CD4-positive, alpha-beta T cell treated with Interleukin-17A for 4 hours (primary cell): ENCODE measurements at regions not wholly inside any gene's neighbourhood (a gene's known extent, or its start where the extent isn't known, plus 50 kb on each side); places are given as distances from the start of the nearest gene placed in this dataset.
A peak's percentile ranks its signal among the peaks of the same experiment; 100 is the strongest.
"Not testable (repeated sequence)": the region's sequence is repeated elsewhere in the genome, so short reads cannot be mapped to it uniquely, and the experiment has no call there.

Source experiments
- DNase-seq: peaks from one replicate; pipeline ENCODE4 v3.0.0-alpha.2; 2020; ENCODE audit warnings: mixed read lengths

DNA sequence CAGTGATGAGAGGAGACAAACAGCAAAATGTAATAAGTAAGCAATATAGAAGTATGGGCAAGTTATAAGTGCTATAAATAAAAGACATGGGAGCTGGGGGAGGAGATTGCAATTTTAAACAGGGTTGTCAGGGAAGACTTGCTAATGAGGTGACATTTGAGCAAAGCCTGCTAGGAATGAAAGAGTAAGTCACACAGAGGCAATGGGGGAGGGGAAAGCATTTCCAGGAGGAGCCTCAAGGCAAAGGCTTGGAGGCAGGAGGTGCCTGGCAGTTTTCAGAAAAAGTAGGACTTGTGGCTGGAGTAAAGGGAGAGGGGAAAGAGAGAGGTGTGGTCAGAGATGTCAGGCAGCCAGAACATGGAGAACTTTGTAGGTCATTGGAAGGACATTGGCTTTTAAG, 124.4 kb upstream of the NMUR2 start:
- DNase-seq = no peak

DNA sequence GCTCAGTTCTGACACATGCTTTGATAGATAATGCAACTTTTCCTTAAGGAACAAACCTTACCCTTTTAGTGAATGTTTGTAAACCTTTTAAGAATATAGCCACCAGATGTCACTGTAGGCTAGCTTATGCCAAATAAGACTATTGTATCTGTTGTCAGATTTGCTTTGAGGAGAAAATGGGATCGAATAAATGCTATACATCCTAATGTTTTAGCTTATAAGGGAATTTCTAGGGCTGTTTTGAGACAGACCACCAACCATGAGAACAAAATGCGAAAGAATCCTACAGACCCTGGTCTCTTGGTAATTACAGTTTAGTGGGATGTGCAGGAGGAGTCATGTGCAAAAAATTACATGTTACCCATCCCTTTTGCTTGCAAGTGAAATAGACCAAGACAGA, 127.6 kb upstream of the NMUR2 start:
- DNase-seq = no peak

DNA sequence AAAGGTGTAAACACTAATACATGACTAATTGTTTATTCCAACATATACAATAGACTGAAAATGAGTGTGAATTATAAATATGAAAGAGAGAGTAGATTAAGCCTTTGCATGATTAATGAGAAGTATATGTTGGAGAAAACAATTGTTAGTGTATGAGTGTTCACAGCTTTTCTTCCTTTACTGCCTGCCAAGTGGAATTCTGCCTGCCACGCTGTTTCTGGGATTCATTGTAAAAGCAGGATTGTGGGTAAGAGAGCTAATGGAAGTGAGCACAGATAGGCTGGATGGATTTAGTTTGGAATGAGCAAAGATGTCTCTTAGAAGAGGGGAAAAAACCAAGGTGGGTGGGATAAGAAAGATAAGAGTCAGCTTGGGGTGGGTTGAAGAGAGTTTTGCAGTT, 129.6 kb upstream of the NMUR2 start:
- no peak for DNase-seq

DNA sequence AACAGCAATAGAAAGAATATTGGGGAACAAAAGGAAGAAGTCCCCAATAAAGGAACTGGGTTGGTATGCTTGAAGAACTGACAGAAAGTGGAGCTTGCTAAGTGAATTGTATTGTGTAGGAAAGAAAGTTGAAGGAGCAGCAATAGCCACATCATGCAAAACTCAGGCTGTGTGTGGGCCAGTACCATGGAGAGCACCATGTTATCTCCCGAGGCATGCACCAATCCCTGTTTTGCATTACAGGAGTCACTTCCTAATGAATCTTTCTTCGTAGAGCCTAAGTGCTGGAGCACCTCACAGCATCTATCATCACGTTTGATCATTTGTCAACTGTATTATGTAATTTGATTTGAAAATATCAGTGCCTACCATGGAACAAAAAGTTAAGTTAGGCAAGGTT, 137.7 kb upstream of the NMUR2 start:
- no peak for DNase-seq

DNA sequence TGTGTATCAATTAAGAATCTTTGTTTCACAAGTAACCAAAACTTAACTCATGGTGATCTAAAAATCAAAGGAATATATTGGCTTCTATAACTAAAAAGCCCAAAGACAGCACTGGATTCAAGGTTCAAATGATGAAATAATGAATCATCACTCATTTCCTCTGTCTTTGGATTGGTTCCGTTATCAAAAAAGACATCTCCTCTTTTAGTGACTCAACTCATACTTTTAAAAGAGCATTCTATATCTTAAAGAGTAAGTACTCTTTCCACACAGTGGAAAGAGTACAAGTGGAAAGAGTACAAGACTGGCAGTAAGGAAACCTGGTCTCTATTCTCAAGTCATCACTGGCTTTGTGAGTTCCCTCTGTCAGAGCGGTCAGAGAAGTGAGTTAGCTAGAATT, 141.4 kb upstream of the NMUR2 start:
- no peak for DNase-seq

DNA sequence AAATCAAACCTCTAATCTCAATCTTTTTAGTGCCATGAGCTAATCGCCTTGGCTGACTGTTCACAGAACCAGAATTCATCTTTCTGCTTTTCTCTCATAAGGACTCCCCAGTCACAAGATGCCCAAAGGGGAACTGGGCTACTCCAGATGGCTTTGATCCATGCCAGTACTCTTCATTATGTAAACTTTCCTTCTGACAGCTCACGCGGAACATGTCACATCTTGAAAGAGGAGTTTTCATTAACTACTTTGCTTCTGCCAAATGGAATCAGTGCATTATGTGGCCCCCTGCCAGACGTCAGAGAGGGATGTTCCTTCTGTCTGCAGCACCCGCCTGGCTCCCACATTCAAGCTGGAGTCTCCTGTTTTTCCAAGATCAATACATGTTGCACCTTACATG, 142.1 kb upstream of the NMUR2 start:
- no peak for DNase-seq

DNA sequence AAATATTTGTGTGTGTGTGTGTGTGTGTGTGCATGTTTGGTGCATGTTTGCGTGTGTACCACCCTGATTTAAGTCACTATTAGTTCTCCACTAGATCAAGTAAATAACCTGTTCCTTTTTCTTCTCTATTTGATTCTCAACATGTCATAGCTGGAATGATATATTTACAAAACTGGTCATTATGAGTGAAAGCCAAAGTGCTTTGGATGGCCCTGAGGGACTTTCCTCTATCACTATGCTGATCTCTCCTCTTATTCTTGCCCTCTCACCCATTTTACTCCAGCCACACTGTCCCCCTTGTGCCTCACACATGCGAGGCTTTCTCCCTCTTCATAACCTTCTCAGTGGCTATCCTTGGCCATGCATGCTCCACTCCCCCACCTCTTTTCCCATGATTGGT, 144.6 kb upstream of the NMUR2 start:
- DNase-seq = no peak

DNA sequence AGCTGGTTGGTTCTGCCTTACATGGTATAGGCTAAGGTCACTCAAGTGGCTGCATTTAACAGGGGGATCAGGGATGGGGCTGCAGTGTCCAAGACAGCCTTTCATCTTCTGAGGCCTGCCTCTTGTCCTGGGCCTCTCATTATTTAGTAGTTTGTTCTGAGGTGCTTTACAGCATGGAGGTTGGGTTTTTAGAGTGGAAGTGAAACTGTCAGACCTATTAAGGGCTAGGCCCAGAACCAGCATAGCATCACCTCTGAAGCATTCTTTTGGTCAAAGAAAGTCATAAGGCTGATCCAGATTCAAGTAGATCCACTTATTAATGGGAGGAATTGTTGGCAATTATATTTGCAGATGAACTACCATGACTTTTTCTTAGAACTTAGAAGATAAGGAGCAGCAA, 146.0 kb upstream of the NMUR2 start:
- no peak for DNase-seq

DNA sequence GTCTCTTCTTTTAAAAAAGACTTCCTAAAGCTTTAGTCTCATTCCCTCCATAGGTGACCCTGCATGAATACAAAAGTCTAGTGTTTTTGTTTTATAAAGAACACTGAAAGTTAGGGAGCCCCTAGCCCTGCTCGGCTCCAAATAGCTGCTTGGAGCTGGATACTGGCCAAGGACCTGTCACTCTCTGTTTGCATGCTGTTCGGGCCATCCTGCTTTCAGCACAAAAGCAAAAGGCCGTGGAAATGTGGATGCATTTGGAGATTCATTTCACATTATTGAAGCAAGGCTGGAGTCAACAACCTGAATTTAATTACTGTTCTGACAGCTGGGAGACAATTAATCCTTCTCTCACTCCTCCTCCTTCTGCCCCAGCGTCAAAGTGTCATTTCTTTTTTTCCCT, 151.7 kb upstream of the NMUR2 start:
- no peak for DNase-seq

DNA sequence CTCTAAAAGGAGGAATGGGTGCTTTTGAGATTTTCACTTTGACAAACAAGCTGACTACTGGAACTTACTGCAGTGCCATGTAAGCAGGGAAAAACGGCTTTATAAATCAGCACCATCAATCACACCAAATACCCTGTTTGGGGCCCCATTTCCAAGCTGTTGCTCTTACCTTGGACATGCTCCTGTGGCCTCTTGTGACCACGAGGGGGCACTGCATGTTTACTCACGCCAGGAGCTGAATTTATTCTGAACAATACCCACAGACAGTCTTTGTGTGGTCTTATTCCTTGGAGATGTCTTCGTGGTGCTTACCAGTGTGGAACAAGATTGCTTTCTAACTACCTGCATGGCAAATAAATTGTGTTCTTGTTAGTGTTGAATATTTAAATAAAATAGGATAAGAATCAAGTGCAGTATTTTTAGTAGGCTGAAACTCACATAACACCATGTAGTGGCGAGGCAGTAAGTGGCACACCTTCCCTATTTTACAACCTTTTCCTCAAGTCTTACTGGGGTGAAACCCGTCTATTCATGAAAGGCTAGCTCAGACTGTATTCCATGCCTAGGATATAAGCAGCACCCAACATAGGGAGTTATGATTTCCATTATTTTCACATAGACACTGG, 155.5 kb upstream of the NMUR2 start:
- DNase-seq = peak; percentile 11

DNA sequence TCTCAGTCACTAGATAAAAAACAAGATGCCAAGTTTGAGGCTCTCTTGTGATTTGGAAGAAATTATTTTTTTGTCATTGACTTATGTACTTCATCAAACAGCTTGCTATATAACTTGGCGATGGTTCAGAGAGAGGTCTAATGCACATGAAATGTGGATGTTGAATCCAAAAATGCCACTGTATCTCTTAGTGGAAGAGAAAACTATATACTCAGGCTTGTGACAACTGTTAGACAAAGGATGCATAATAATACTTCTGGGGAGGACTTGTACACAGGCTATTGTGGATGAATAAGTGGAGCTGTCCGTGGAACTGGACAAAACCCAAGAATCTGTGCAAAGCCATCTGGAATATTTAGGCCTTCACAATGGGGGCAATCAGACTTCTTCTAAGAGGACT, 162.9 kb upstream of the NMUR2 start:
- DNase-seq = no peak

DNA sequence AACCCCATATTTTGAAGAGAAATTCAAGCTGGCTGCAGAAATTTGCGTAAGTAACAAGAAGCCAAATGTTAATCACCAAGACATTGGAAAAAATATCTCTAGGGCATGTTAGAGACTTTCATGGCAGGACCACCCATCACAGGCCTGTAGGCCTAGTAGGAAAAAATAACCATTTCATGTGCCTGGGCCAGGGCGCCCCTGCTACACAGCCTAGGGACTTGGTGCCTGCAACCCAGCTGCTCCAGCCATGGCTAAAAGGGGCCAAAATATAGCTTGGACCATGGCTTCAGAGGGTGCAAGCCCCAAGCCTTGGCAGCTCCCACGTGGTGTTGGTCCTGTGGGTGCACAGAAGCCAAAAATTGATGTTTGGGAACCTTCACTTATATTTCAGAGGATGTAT, 167.7 kb upstream of the NMUR2 start:
- DNase-seq = no peak

DNA sequence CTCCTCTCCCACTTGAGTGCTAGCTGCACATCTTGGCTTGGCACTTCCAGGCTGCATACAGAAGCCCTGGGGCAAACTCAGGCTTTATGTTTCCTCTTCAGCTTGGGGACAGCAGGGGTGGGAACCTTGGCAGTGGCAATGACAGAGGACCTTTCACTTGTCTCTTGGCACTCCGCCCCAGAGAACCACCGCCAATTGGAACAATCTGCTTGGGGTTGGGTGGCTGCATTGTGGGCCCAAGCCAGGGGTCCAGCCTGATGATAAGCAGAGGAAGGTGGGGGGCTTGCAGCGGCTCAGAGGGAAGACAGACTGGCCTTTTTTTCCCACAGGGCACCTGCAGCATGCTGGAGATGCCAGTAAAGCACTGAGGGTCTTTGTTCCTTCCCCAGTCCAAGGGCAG, 179.0 kb upstream of the NMUR2 start:
- DNase-seq = no peak

DNA sequence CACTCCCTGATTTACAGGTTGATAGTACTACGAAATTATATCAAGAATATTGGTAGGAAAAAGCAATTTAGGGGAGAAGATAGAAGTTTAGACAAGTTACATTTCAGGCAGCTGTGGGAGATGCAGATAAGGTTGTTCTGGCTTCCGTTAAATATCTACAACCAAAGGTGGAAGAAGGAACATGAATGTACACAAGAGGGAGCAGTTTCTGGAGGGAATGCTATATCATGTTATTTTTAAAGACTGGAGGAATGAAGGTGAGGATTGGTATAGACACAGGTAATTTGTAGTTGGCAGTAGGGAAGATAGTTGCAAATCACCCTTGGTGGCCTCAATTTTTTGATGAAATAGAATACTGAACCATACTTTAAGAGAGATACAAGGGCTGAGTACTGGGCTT, 187.3 kb upstream of the NMUR2 start:
- no peak for DNase-seq

DNA sequence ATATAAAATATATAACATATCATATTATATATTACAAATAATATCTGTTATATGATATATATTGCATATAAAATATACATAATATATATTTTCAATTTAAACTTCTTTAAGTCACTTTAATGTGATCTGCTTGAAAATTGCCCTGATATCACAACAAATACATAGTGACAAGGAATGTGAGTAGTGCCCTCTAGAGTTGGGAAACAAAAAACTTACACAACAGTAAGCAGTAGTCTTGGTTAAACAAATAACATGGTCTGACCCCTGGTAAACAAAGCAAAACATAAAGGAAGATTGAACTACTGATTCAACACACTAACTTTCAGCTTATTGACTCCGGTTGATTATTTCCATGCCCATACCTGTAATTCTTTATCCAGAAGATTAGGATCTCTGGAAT, 188.3 kb upstream of the NMUR2 start:
- no peak for DNase-seq

DNA sequence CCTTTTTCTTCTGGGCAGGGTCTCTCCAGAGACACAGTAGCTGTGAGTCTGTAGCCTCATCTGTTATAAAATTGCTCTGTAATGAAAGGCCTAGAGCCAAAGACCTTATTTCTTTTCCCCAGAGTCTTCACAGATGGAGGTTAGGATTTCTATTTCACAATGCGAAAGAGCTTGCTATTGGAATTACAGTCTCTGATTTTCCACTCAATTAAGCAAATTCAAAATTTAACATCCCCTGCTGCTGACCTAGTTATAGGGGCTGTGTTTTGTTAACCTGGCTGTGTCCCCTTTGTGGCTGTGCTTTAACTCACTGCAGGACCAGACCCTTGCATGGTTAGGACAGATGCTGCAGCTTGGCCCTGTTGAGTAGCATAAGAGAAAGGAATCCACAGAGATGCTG, 190.3 kb upstream of the NMUR2 start:
- no peak for DNase-seq

DNA sequence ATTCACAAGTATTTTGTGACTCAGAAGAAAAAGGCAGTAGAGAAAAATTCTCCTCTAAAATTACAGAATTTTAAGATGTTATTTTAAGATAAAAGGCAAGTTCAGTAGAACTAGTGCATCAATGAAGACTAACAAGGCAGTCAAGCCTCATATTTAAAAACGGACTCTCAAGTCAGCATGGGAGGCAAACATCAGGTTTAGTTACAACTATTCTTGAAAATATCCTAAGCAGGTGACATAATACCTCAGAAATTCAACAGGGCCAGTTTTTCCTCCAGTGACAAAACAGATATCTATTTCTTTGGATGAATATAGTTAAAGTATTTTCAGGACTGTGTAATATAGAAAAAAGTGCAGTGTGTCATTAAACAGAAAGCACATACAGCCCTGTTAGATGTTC, 194.0 kb upstream of the NMUR2 start:
- no peak for DNase-seq

DNA sequence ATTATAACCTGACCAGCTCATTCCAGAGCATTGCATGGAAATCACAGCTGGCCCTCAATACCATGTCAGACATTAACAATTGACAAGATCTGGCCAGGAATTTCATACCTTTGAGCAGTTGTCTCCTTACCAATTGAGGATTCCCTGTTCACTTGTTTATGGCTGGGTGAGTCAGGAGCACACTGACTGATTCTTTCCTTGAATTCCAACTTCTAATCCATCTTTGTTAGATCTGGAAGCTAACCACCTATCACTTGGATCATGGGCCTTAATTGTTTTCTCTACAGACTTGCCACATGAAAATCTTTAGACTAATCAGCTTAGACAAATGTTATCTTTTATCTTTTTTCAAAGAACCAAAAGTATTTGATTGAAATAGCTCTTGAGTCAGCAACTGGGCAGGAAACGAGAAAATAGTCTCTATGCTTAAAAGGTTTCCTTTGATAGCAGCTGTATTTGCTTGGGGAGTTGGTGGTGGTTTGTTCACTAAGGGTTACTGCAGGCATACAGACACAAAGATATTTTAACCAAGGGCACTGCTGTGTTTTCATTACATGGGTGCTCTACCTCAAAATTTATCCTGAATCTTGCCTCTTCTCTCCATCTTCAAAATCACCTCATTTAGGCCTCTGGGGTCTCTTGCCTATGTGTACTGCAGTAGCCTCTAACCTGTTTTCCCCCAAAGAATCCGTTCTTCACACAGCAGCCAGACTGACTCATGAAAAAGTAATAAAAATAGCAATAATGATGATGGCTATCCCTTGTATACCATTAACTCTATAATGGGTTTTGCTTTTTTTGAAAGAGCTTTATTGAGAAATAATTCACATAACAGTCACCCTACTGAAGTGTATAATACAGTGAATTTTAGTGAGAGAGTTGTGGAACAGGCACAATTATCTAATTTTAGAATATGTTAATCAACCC, 197.0 kb upstream of the NMUR2 start:
- no peak for DNase-seq

DNA sequence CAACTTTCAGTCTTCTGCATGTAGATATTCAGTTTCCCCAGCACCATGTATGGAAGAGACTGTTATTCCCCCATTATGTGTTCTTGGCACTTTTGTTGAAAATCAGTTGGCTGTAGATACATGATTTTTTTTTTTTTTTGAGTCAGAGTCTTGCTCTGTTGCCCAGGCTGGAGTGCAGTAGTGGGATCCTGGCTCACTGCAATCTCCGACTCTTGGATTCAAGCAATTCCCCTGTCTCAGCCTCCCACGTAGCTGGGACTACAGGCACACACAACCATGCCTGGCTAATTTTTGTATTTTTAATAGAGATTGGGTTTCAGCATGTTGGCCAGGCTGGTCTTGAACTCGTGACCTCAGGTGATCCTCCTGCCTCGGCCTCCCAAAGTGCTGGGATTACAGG, 201.0 kb upstream of the NMUR2 start:
- not testable (repeated sequence) for DNase-seq

DNA sequence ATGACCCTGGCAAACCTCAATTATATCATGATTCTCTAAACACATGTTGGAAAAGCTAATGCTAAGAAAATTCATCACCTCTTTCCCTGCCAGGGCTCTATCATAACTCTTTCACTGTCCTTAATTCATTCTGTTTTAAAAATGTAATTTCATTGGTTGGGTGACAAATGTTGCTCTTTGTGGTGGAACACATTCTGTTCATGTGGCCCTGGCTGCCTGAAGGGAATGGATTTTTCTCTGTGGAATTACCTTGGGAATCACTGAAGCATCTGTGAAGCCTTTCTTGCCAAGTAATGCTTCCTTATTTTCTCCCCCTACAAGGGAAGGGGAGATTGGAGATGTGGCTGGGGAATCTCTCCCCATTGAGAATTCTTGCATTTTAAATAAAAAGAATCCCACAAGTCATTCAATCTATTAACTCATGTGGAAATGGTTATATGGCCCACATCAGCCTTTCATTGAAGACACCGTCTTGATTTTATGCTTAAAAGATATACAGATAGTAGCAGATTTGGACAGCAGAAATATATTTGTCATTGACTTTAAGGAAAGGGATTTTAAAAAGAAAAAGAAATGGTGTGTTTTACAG, 201.8 kb upstream of the NMUR2 start:
- DNase-seq = no peak

DNA sequence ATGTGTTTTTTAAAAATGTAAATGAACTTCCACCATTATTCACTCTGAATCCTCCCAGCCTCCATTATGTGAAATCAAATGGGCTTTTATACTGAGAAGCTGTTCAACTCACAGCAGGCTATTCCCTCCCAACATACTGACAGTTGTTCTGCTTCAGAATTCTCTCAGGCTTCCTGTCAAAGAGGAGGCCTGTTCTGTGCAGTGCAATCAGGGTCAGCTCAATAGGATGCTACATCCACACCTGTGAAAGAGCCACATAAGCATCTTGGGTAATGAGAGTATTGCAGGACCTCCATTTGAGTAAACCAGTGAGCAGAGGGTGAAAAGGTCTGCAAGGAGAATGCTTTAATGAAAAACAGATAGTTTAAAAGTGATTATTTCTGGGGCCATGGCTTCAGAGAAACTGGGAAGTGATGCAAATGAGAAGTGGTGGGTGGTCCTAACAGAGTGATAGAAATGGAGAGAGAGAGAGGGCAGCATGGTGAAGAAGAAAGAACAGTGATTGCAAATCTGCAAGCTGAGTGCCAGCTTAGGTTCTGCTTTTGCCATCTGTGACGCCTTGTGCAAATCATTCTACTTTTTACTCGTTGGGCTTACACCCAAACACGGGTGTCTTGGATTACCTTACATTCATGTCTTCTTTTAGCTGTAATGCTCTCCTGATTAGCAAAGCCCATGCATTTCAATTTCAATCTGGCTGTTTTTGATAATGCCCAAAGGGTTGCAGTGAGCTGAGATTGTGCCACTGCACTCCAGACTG, 202.5 kb upstream of the NMUR2 start:
- DNase-seq = no peak

DNA sequence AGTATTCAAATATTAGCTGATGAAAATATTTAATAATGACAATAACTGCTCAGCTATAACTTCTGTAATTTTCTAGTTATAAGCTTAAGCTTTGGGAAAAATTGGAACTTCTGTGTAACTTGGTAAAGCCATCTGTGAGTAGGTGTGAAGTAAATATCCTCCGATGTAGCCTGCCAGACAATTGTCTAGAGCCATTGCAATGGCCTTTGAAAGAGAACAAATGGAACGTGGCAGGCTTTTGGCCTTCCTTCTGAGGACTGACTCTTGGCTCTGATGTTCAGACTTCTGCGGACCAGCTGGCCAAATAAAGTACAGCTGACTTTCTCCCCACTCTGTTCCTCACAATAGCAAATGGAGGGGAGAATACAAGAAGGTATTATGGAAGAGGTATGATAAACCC, 203.4 kb upstream of the NMUR2 start:
- no peak for DNase-seq

DNA sequence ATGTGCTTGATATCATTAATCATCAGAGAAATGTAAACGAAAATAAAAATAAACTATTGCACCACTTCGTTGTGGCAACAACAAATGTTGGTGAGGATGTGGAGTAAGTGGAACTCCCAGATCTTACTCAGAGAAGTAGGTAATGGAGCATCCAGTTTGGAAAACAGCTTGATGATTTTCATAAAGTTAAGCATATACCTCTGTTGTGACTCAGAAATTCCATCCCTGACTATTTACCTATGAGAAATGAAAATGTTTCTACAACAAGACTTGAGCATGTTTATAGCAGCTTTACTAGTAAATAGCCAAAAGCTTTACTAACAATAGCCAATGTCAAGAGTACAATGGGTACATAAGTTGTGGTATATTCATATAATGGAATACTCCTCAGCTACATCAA, 214.7 kb upstream of the NMUR2 start:
- DNase-seq = no peak

DNA sequence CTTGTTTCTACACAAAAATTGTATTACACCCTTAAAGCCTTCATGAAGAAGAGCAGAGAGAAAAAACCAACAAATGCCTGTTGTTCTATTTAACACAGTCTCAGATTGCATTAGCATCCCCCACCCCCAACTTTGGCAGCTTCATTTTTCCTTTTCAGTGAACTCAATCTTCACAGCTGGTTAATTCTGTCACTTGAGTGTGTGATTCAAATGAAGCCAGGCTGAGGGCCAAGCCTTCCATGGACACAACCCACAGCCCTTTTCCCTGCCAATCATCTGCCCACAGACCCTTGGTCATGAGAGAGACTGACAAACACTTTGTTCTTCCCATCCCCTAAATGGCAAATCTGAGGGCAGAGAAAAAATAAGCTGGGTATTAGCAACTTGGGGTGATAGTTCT, 217.5 kb upstream of the NMUR2 start:
- DNase-seq = no peak
